ENCODE measurements at regions not wholly inside any gene's neighbourhood (a gene's known extent, or its start where the extent isn't known, plus 50 kb on each side); places are given as distances from the start of the nearest gene placed in this dataset.

- no peak for DNase-seq
- ATAC-seq = no peak
Measured at GRCh38 chr20:23253524-23253923, 97.1 kb upstream of the NXT1 start.

DNA sequence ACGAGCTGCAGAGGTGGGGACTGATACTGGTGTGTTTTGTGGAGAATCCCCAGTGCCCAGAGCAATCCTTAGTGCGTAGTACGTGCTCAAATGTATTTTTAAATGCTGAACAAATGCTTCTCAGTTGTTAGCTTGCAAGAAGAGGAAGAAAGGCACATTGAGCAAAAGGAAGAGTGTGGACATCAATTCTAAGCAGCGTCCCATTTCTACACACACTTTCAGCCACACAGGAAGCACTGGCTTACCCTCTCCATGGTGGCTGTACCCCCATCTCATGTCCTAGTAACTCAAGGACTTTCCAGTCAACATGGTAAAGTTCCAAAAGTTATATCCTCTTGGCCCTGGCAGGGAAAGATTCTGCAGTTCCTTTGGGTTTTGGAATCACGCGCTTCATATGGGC lies 98.8 kb upstream of the NXT1 start:
- DNase-seq = no peak
- no peak for ATAC-seq

DNA sequence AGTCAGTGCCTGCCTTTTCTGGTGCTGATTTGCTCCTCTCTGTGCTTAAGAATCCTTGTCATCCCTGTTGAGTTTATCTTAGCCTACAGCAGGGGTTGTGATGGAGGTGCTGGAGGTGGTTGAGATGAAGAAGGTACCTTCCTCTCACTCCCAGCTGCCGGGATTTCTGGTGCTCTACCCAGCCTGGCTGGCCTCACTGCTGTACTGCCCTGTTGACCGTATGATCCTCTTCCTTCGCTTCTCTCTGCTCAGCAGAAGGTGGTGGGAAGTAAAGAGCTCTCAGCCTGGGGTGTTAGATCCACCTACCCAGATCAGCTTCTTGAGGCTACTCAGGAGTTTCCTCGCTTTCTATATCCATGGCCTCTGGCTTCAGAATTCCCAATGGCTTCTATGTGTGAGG lies 101.0 kb upstream of the NXT1 start:
- no peak for ATAC-seq
- no peak for DNase-seq

GRCh38 chr20:23248461-23248882 lies 102.1 kb upstream of the NXT1 start:
- ATAC-seq = no peak
- no peak for DNase-seq

- DNase-seq (no peak), ATAC-seq (no peak)
Measured at GRCh38 chr20:23246717-23247664, 103.6 kb upstream of the NXT1 start.

- DNase-seq (peak; percentile 20), ATAC-seq (peak; percentile 46)
Measured at GRCh38 chr20:23245553-23246181, 104.9 kb upstream of the NXT1 start.

DNA sequence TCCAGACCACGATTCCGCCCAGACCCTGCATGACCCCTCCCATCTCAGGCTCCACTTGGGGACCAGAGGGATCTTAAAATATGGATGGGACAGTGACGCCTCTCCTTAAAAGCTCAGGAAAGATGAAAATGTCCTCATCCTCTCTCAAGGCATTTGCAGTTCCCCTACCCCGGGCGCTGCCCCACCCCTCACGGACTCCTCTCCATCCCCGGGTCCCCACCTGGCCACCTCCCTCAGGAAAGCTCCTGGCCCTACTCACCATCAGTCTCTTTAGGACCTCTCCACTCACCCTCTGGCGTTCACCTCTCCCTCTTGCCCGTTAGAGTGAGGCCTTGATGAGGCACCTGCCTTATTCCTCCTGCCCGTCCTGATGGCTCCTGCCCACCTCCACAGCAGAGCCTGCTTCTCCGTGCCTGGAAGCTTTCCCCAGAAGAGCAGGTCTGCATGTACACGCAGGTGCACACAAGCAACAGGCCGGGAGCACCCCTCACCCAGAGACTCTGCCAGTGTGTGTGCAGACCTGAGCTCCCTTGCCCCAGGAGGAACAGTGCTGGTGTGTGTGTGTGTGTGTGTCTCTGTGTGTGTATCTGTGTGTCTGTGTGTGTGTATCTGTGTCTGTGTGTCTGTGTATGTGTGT lies 105.6 kb upstream of the NXT1 start:
- no peak for DNase-seq
- ATAC-seq = no peak

DNA sequence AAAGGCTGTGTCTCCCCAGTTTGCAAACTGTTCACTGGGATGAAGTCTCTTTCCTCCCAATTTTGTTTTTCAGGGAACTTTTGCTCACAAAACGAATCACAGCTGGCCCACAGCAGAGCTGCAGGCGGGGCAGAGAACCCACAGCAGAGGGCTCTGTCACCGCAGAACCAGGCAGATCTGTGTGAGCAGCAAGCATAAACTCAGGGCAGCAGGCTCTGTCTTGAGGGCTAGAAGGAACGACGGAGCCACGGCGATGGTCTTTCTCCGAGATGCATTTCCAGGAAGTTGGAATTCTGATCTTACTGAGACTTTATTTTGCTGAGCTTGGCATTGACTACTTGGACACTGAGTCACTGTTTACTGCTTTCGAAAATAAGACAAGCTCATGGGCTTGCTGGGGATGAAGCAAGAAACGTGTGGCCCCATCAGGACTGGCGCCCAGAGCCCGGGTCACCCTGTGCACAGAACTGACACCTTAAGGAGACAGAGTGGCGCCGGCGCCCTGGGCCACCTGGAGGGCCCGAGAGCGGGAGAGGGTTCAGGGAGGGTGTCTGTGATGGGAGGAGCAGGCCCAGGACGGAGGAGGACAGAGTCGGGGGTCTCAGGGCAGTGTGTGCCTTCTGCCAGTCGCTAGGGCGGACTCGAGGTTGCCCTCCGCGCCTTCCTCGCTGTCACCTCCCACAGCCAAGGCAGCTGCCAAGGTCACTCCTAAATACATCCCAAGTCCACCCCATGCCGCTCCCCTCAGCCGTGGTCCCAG lies 106.3 kb upstream of the NXT1 start:
- no peak for ATAC-seq

DNA sequence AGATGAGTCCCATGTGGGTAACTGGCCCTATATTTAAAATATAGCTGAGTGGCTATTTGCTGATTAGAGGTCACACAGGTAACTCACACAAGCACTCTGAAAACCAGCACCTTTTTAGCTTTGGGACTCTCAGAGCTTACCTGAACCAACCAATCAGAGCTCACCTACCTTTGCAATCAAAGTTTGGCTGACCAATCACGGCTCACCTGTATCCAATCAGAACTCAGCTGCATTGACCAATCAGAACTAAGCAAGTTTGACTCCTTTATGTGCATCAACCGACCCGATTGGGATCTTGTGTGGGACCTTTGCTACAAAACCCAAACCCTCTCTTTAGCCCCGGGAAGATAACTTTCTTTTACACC lies 106.8 kb upstream of the NXT1 start:
- ATAC-seq (no peak), DNase-seq (no peak)

More for the DNA sequence above, 106.3 kb upstream of the NXT1 start:
- no peak for DNase-seq

GRCh38 chr20:23242556-23243180 lies 107.9 kb upstream of the NXT1 start:
- DNase-seq = no peak
- no peak for ATAC-seq

- no peak for DNase-seq
Measured at GRCh38 chr20:23242104-23242503, 108.5 kb upstream of the NXT1 start.

GRCh38 chr20:23241416-23241815 lies 109.2 kb upstream of the NXT1 start:
- ATAC-seq = no peak
- DNase-seq = no peak

More at GRCh38 chr20:23242104-23242503, 108.5 kb upstream of the NXT1 start:
- ATAC-seq = no peak

DNA sequence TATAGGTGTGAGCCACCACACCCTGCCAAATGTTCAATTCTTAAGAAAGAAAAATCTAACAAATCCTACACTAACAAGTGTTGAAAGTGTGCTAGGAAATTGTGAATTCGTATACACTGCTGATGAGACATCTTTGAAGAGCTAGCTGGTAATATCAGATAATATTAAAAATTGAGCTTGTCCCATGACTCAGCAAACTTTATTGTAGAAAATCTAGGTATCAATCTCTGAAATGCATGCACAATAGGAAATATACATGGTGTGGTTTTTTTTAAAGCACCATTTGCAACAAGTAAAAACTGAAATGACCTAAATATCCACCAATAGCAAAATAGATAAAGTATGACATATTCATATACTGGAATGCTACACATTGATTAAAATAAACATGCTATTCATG lies 110.1 kb upstream of the NXT1 start:
- DNase-seq = no peak
- ATAC-seq = no peak

GRCh38 chr20:23237201-23237600 lies 113.4 kb upstream of the NXT1 start:
- ATAC-seq = no peak
- no peak for DNase-seq

DNA sequence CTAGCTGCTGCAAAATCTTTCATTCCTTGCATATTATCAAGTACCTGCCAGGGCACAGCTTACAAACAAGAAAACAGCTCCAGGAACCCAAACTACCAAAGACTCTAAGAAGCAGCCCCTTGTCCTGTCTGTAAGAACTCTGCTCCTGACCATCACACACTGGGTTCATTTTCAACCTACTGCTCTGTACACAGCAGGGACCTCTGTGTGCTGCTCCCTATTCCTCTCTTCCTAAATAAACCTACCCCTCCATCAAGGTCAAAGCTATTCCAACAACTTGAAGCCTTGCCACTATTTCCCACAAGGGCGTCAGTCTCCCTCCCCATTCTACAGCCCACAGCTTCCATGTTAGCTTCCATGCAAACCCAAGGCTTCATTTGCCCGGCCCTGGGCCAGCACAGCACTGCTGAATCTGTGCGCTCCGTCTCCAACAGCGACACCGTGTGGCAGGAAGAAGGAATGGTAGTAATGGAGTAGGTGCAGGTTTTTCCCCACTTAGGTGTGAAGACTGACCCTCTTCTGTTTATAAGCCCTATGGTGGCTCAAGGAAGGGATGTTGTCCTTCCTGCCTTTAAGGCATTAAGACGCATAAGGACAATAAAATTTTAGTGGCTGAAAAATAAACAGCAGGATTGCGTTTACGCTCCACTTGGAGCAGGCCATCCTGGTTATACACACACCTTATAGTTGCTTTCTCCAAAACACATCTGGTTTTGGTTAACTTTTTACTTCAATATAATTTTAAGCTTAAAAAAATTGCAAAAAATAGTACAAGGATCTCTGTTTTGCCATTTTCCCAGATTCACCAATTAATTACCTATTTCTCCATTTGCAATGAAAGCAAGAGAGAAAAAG lies 115.2 kb upstream of the NXT1 start:
- ATAC-seq = no peak
- DNase-seq = peak; percentile 48

DNA sequence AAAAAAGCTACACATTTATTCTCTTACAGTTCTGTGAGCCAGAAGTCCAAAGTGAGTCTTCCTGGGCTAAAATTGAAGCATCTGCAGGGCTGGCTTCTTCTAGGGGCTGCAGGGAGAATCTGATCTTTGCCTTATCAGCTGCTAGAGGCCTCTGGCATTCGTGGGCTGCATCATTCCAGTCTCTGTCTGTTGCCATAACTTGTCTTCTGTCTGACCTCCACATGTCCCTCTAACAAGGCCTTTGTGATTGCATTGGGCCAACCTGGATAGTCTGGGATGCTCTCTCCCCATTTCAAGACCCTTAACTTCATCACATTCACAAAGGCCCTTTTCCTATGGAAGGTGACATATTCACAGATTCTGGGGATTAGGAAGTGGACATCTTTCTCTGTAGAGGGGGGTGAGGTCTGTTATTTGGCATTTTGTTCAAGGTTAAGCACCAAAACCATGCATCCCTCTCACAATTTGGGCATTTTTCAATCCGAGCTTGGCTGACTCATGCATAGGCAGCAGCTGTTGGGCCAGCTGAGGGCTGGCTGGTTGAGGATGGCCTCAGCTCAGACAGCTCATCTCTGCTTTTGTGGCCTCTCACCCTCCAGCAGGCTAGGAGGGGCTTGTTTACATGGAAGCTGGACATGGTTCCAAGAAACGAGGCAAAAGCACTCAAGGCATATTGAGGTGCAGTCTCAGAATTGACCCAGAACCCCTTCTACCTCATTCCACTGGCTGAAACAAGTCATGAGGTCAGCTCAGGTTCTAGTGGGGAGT lies 116.1 kb upstream of the NXT1 start:
- ATAC-seq = no peak
- no peak for DNase-seq

GRCh38 chr20:23233341-23233740 lies 117.2 kb upstream of the NXT1 start:
- ATAC-seq (no peak), DNase-seq (no peak)

- ATAC-seq (no peak), DNase-seq (no peak)
Measured at GRCh38 chr20:23232679-23233308, 117.8 kb upstream of the NXT1 start.

DNA sequence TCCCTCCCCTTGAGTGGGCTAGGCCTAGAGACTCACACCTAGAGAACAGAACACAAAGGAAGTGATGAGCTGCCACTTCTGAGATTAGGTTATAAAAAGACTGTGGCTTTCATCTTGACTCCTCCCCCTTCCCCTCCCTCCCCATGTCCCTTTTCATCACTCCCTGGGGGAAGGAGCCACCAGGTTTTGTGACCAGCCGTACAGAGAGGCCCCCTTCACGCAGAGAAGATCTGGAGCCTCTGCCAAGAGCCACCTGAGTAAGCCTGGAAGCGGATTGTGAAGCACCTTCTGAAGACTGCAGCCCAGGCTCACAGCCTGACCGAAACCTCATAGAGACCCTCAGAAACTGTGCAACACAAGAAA lies 118.4 kb upstream of the NXT1 start:
- ATAC-seq (no peak), DNase-seq (no peak)

Data from stimulated activated naive CD8-positive, alpha-beta T cell treated with anti-CD3 and anti-CD28 coated beads, Interleukin-15, Interleukin-2, amounts not matched to agents 100 U/mL and 50 U/mL, for 24 hours (primary cell).